Lower leg skin (tissue), 3 donors: ENCODE measurements at regions not wholly inside any gene's neighbourhood (a gene's known extent, or its start where the extent isn't known, plus 50 kb on each side); places are given as distances from the start of the nearest gene placed in this dataset.

ENCODE experiments used
- POLR2A ChIP-seq, 2 donors: fragments of 450-650 bp; IDR thresholded peaks; one replicate each; pipeline ENCODE4 v1.6.1; 2016 to 2017; ENCODE audit warnings: antibody characterized with exemption in 2 of 2, mild to moderate bottlenecking in 1 of 2, moderate library complexity in 1 of 2
- TF ChIP-seq, protein P1 (sequence below), 3 donors: fragments of 450-650 bp; IDR thresholded peaks; one replicate each; pipeline ENCODE4 v1.5.1; 2016; ENCODE audit warnings: antibody characterized with exemption in 3 of 3, mild to moderate bottlenecking in 3 of 3, moderate library complexity in 2 of 3

DNA sequence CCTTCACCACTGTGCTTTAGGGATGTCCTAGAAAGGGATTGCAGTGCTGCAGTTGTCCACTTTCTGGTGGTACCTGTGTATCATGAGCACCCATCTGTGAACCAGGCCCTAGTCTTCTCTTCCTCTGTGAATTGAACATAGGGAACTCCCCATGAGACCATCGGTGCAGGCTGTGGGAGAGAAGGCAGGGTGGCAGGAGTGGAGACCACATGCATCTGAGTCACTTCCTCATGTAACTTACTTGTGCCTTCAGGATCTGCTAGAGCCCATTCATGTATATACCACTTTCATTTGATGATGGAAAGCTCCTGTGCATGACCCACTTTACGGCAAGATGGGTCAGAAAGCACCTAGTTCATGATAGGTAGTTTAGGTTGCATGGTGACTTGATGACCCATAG, 478.1 kb upstream of the CDH9 start:
- TF ChIP-seq POLR2A (IDR thresholded peaks at IDR 0.05), result no peak
- TF ChIP-seq, protein P1, sequence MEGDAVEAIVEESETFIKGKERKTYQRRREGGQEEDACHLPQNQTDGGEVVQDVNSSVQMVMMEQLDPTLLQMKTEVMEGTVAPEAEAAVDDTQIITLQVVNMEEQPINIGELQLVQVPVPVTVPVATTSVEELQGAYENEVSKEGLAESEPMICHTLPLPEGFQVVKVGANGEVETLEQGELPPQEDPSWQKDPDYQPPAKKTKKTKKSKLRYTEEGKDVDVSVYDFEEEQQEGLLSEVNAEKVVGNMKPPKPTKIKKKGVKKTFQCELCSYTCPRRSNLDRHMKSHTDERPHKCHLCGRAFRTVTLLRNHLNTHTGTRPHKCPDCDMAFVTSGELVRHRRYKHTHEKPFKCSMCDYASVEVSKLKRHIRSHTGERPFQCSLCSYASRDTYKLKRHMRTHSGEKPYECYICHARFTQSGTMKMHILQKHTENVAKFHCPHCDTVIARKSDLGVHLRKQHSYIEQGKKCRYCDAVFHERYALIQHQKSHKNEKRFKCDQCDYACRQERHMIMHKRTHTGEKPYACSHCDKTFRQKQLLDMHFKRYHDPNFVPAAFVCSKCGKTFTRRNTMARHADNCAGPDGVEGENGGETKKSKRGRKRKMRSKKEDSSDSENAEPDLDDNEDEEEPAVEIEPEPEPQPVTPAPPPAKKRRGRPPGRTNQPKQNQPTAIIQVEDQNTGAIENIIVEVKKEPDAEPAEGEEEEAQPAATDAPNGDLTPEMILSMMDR (IDR thresholded peaks at IDR 0.05), result no peak
